GM12878 (cell line): ENCODE measurements at regions not wholly inside any gene's neighbourhood (a gene's known extent, or its start where the extent isn't known, plus 50 kb on each side); places are given as distances from the start of the nearest gene placed in this dataset.

Experiments
- ASH2L ChIP-seq: fragments of 300-600, 200-600 bp; sonication (generic); IDR thresholded peaks from 2 replicates; pipeline ENCODE4 v1.6.1; 2017; ENCODE audit warnings: low read depth, mild to moderate bottlenecking, borderline replicate concordance
- BACH1 ChIP-seq: fragments of 450-650 bp; IDR thresholded peaks from 2 replicates; pipeline ENCODE4 v1.6.1; 2017; ENCODE audit warnings: mild to moderate bottlenecking, borderline replicate concordance
- CTCF ChIP-seq, 3 experiments: IDR thresholded peaks in 2 of 3; conservative IDR thresholded peaks in 1 of 3; 2 replicates each; pipeline ENCODE4 v1.5.1; 2011; ENCODE audit warnings: low read depth in 3 of 3, low read length in 3 of 3, mild to moderate bottlenecking in 3 of 3, control low read depth in 2 of 3, moderate library complexity in 2 of 3, inconsistent platforms in 1 of 3, mixed read lengths in 1 of 3; ENCODE audit not compliant: control insufficient read depth in 2 of 3, insufficient read depth in 1 of 3; ENCODE audit errors: extremely low read depth in 1 of 3
- GATAD2B ChIP-seq: fragments of 450-650 bp; conservative IDR thresholded peaks from 2 replicates; pipeline ENCODE4 v1.6.1; 2017; ENCODE audit warnings: low read depth, mild to moderate bottlenecking, moderate library complexity

DNA sequence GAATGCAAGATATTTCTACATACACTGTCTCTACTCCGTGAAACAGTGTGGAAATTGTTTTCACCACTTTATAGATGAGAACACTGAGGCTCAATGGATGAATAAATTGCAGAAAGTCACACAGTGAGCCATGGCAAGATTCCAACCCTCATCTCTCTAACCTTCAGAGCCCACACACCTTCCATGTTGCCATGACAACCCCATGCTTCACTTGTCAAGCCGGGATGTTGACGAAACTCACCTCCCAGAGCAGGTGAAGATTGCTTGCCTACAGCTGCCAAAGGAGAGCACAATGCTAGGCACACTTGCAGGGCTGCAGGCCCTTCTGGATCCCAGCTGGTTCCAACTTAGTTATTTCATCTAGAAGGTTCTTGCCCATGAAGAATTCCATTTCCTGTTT is 71.4 kb upstream of the SEZ6L start:
- no peak for TF ChIP-seq CTCF (IDR thresholded peaks at IDR 0.05 in 2 of 3, conservative IDR thresholded peaks at IDR 0.05 in 1 of 3; ENCODE audit: control insufficient read depth in 2 of 3, extremely low read depth in 1 of 3, insufficient read depth in 1 of 3, low read depth in 3 of 3, low read length in 3 of 3)
- TF ChIP-seq BACH1, result no peak
- no peak for TF ChIP-seq ASH2L
- no peak for TF ChIP-seq GATAD2B
